ENCODE measurements at regions not wholly inside any gene's neighbourhood (a gene's known extent, or its start where the extent isn't known, plus 50 kb on each side); places are given as distances from the start of the nearest gene placed in this dataset.

GRCh38 chr1:199701726-199702125 lies 325.8 kb upstream of the NR5A2 start:
- in situ Hi-C loops (cut with MboI; ENCODE audit: low sequenced_read_pairs) = no loop called here

GRCh38 chr1:199704231-199704630 lies 323.3 kb upstream of the NR5A2 start:
- in situ Hi-C loops (cut with MboI; ENCODE audit: low sequenced_read_pairs) = no loop called here

- in situ Hi-C loops (cut with MboI; ENCODE audit: low sequenced_read_pairs) = no loop called here
Measured at GRCh38 chr1:199705825-199706224, 321.7 kb upstream of the NR5A2 start.

GRCh38 chr1:199706826-199707606 lies 320.5 kb upstream of the NR5A2 start:
- in situ Hi-C loops (cut with MboI; ENCODE audit: low sequenced_read_pairs) = no loop called here

GRCh38 chr1:199710974-199711373 lies 316.5 kb upstream of the NR5A2 start:
- in situ Hi-C loops (cut with MboI; ENCODE audit: low sequenced_read_pairs) = no loop called here

GRCh38 chr1:199716729-199717128 lies 310.8 kb upstream of the NR5A2 start:
- in situ Hi-C loops (cut with MboI; ENCODE audit: low sequenced_read_pairs) = no loop called here

GRCh38 chr1:199719156-199719842 lies 308.2 kb upstream of the NR5A2 start:
- in situ Hi-C loops (cut with MboI; ENCODE audit: low sequenced_read_pairs) = no loop called here

- in situ Hi-C loops (cut with MboI; ENCODE audit: low sequenced_read_pairs) = no loop called here
Measured at GRCh38 chr1:199720496-199720895, 307.0 kb upstream of the NR5A2 start.

GRCh38 chr1:199721001-199721400 lies 306.5 kb upstream of the NR5A2 start:
- in situ Hi-C loops (cut with MboI; ENCODE audit: low sequenced_read_pairs) = no loop called here

GRCh38 chr1:199723250-199723956 lies 304.1 kb upstream of the NR5A2 start:
- in situ Hi-C loops (cut with MboI; ENCODE audit: low sequenced_read_pairs) = no loop called here

- in situ Hi-C loops (cut with MboI; ENCODE audit: low sequenced_read_pairs) = no loop called here
Measured at GRCh38 chr1:199724049-199724448, 303.5 kb upstream of the NR5A2 start.

- in situ Hi-C loops (cut with MboI; ENCODE audit: low sequenced_read_pairs) = no loop called here
Measured at GRCh38 chr1:199725002-199725565, 302.4 kb upstream of the NR5A2 start.

GRCh38 chr1:199727682-199728081 lies 299.8 kb upstream of the NR5A2 start:
- in situ Hi-C loops (cut with MboI; ENCODE audit: low sequenced_read_pairs) = no loop called here

- in situ Hi-C loops (cut with MboI; ENCODE audit: low sequenced_read_pairs) = no loop called here
Measured at GRCh38 chr1:199728345-199728744, 299.2 kb upstream of the NR5A2 start.

- in situ Hi-C loops (cut with MboI; ENCODE audit: low sequenced_read_pairs) = no loop called here
Measured at GRCh38 chr1:199733125-199733524, 294.4 kb upstream of the NR5A2 start.

GRCh38 chr1:199734186-199734585 lies 293.3 kb upstream of the NR5A2 start:
- in situ Hi-C loops (cut with MboI; ENCODE audit: low sequenced_read_pairs) = no loop called here

- in situ Hi-C loops (cut with MboI; ENCODE audit: low sequenced_read_pairs) = no loop called here
Measured at GRCh38 chr1:199735660-199736059, 291.9 kb upstream of the NR5A2 start.

- in situ Hi-C loops (cut with MboI; ENCODE audit: low sequenced_read_pairs) = no loop called here
Measured at GRCh38 chr1:199736646-199737045, 290.9 kb upstream of the NR5A2 start.

GRCh38 chr1:199741586-199741985 lies 285.9 kb upstream of the NR5A2 start:
- in situ Hi-C loops (cut with MboI; ENCODE audit: low sequenced_read_pairs) = no loop called here

GRCh38 chr1:199742547-199742946 lies 285.0 kb upstream of the NR5A2 start:
- in situ Hi-C loops (cut with MboI; ENCODE audit: low sequenced_read_pairs) = no loop called here

GRCh38 chr1:199743227-199743626 lies 284.3 kb upstream of the NR5A2 start:
- in situ Hi-C loops (cut with MboI; ENCODE audit: low sequenced_read_pairs) = no loop called here

Measured in HL-60/S4 treated with retinoic acid at 250 ng/mL for 4 days and 3 days (cell line).